Urinary bladder (tissue), 3 donors: ENCODE measurements at regions not wholly inside any gene's neighbourhood (a gene's known extent, or its start where the extent isn't known, plus 50 kb on each side); places are given as distances from the start of the nearest gene placed in this dataset.
A peak's percentile ranks its signal among the peaks of the same experiment; 100 is the strongest.
"Not testable (repeated sequence)": the region's sequence is repeated elsewhere in the genome, so short reads cannot be mapped to it uniquely, and the experiment has no call there.

Source experiments
- DNase-seq: peaks from one replicate; pipeline ENCODE4 v3.0.0-alpha.2; 2015; ENCODE audit errors: extremely low spot score
- H3K27ac ChIP-seq: one replicate; pipeline ENCODE4 v1.5.1; 2013; ENCODE audit warnings: low read depth, mild to moderate bottlenecking, moderate library complexity
- H3K36me3 ChIP-seq: one replicate; pipeline ENCODE4 v1.6.1; 2013; ENCODE audit warnings: mild to moderate bottlenecking, moderate library complexity; ENCODE audit not compliant: insufficient read depth
- H3K4me1 ChIP-seq: one replicate; pipeline ENCODE4 v1.6.1; 2013; ENCODE audit warnings: mild to moderate bottlenecking, moderate library complexity; ENCODE audit not compliant: insufficient read depth
- H3K4me3 ChIP-seq: one replicate; pipeline ENCODE4 v1.5.1; 2013; ENCODE audit warnings: low read depth, low read length
- WGBS: extraction: QIAGEN DNeasy Blood & Tissue Kit; methylation state at CpG from one replicate; pipeline ENCODE4 v1.1.7; 2013; 5-methylcytosine and 5-hydroxymethylcytosine counted together
- donor health status: healthy with polysubstance abuse.
- donor health status: healthy.

DNA sequence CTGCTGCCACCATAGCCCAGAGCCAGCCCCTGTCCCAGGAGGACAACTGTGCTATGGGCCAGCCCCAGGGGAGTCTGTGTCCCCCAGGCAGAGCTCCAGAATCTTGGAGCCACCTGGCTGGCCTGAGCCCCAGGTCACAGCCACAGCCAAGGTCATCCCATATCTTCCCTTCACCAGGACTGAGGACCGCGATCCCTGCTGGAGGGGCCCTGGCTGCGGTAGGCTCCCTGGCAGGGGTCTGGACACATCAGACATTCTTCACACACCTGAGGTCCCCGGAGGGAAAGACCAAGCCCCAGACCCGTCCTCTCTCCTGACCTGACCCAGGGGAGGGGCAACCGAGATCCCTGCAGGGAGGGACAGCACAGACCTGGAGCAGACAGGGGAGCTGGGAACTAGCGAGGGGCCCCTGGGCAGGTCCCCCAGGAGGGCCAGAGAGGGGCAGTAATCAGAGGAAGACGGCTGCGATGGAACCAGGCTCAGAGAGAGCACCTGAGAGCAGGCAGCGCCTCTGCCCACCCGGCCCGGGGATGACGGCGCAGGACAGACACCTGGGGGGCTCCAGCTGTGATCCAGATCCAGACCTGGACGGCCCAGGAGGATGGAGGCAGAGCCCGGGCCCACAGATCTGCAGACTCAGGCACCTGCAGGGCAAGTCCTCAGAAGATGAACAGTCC is 103.2 kb upstream of the EIF5 start:
- Histone ChIP-seq H3K4me3 (no peak overlapping the region), H3K27ac (no peak overlapping the region), H3K36me3 (no peaks in the 10 kb centered on the region), H3K4me1 (no peaks in the 10 kb centered on the region)
- no peak for DNase-seq
- 83% methylated on average over 16 of the region's 16 CpGs for WGBS

DNA sequence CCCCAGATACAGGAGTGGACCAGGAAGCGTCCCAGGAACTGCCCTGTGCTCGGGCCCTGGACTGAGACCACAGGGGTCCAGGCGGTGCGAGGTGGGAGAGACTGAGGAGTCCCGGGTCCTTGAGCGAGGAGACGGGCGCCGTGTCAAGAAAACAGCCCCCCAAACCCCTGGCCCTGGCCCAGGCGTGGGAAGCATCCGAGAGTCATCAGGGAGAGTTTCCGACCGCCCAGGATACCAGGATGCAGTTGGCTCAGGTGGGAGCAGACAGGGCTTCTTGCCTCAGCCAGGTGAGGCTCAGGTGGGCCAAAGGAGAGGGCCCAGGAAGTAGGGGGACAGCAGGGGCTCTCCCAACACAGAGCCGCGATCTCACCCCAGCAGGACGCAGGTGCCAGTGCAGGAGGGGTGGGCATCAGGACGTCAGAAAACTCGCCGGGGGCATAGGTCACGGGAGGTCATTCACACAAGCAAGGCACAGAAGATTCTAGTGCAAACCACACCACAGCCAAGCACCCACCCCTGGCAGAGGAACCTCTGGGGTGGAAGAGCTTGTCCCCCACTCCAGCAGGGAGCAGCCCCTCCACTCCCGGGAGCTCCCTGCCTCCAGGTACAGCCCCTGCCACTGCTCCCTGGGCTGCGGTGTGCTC is 102.5 kb upstream of the EIF5 start:
- Histone ChIP-seq H3K27ac (no peak overlapping the region), H3K36me3 (no peaks in the 10 kb centered on the region), H3K4me1 (no peaks in the 10 kb centered on the region), H3K4me3 (no peak overlapping the region)
- 95% methylated on average over 22 of the region's 22 CpGs for WGBS
- no peak for DNase-seq

DNA sequence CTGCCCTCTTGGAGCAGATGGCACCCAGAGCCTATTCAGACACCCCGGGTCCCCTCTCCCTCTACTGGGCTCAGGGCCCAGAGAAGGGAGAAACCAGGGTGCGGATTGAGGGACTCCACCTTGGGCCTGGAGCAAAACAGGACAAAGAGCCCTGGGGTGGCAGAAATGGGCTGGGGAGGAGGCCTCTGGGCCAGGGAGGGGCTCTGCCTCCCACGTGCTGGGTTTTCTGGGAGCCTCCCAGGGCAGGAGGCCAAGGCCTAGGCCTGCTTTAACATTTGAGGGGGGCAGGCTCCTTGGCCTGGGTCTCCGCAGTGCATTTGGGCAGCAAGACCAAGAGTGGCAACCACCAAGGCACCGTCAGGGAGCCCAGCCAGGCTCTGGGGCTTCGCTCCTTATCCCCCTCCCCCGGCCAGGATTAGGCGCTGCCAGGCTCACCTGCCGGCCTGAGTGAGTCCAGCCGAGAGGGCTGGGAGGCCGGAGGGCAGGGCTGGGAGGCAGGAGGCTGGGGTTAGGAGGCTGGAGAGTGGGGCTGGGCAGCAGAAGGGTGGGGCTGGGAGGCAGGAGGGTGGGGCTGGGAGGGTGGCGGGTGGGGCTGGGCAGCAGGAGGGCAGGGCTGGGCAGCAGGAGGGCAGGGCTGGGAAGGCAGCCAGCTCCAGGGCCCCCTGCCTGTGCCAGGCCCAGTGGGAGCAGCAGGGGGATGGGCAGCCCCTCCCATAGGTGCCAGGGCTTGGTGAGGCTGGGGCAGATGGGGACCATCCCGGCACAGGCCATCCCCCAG is 101.8 kb upstream of the EIF5 start:
- no peaks in the 10 kb centered on the region for H3K4me1 ChIP-seq
- no peaks in the 10 kb centered on the region for H3K36me3 ChIP-seq
- no peak overlapping the region for H3K4me3 ChIP-seq
- no peak overlapping the region for H3K27ac ChIP-seq
- 77% methylated on average over 13 of the region's 13 CpGs for WGBS
- DNase-seq = no peak

DNA sequence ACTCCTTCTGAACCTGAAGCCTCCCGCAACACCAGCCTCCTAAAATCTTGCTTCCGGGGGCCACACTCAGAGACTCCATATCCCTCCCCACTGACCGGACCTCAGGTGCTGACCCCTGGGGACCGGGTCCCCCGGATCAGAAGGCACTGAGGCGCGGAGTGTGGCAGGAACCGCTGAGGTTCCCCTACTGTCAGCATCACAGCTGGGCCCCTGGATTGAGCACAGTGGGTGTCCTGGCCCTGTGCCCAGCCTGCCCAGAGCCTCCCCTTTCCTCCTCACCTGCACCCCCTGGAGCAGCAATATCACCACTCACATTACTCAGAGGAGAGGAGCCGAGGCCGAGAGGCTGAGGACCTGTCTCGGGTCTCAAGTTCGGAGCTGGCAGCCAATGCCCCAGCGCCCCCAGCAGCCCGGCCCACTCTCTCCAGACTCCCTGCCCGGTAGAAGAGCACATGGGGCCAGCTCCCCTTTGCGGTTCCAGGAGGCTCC is 101.2 kb upstream of the EIF5 start:
- no peak for DNase-seq
- H3K4me1 ChIP-seq = no peaks in the 10 kb centered on the region
- H3K36me3 ChIP-seq = no peaks in the 10 kb centered on the region
- 84% methylated on average over 16 of the region's 16 CpGs for WGBS
- H3K27ac ChIP-seq = no peak overlapping the region
- no peak overlapping the region for H3K4me3 ChIP-seq

DNA sequence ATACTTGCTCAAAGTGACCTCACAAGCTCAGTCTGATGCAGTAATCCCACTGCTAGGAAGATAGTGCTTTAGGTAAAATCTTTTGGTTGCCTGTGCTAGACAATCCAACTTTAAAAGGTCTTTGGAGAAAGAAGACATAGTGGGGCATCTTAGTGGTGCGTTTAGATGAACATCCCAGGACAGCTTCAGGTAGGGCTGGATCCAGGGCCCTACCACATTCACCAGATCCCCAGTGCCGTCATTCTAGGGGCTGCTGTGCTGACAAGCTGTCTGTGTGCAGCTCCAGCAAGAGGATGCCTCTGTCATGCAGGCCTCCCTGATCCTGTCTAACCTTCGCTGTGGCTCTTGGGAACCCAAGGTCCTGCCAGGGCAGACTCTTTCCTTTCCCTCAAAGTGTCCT is 100.7 kb upstream of the EIF5 start:
- Histone ChIP-seq H3K36me3 (no peaks in the 10 kb centered on the region), H3K4me3 (no peak overlapping the region), H3K27ac (no peak overlapping the region), H3K4me1 (no peaks in the 10 kb centered on the region)
- 96% methylated on average over 3 of the region's 3 CpGs for WGBS
- DNase-seq = no peak

DNA sequence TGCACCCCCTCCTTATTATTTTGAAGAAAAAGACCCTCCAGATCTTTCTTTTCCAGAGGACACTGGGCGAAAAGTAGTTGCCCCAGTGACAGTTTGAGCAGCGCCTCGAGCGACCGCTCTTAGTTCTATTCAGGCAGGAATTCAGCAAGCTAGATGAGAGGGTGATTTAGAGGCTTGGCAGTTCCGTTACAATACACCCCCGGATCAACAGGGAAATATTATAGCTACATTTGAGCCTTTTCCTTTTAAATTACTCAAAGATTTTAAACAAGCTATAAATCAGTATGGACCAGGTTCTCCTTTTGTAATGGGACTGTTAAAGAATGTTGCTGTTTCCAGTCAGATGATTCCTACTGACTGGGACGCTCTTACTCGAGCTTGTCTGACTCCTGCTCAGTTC is 99.2 kb upstream of the EIF5 start:
- H3K36me3 ChIP-seq, DNase-seq, H3K4me3 ChIP-seq, H3K4me1 ChIP-seq, H3K27ac ChIP-seq: not testable (repeated sequence)
- 33% methylated on average over 9 of the region's 9 CpGs for WGBS

DNA sequence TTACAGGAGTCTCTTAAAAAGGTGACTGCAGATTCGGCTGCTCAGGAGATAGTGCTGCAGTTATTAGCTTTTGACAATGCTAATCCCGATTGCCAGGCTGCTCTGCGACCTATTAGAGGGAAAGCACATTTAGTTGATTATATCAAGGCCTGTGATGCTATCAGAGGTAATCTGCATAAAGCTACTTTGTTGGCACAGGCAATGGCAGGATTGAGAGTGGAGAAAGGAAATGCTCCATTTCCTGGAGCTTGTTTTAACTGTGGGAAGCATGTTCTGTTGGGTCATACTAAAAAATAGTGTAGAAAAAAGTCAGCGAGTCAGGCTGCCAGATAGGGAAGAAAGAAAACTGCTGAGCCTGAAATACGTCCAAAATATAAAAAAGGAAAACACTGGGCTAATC is 98.5 kb upstream of the EIF5 start:
- H3K27ac ChIP-seq = not testable (repeated sequence)

DNA sequence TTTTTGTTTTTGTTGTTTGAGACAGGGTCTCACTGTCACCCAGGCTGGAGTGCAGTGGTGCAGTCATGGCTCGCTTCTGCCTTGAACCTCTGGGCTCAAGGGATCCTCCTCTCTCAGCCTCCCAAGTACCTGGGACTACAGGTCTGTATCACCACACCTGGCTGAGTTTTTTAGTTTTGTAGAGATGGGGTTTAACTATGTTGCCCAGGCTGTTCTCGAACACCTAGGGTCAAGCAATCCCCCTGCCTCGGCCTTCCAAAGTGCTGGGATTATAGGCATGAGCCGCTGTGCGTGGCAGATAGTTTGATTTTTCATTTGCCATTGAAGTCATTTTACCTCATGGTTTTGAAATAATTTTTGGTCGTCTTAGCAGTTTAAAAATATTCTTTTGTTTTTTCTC is 94.3 kb upstream of the EIF5 start:
- H3K4me3 ChIP-seq = no peak overlapping the region
- no peak overlapping the region for H3K27ac ChIP-seq
- no peaks in the 10 kb centered on the region for H3K4me1 ChIP-seq
- 90% methylated on average over 6 of the region's 6 CpGs for WGBS
- DNase-seq = no peak
- no peaks in the 10 kb centered on the region for H3K36me3 ChIP-seq

More for the DNA sequence above, 98.5 kb upstream of the EIF5 start:
- not testable (repeated sequence) for DNase-seq, H3K36me3 ChIP-seq, H3K4me1 ChIP-seq, H3K4me3 ChIP-seq
- WGBS = 23% methylated on average over 5 of the region's 5 CpGs

DNA sequence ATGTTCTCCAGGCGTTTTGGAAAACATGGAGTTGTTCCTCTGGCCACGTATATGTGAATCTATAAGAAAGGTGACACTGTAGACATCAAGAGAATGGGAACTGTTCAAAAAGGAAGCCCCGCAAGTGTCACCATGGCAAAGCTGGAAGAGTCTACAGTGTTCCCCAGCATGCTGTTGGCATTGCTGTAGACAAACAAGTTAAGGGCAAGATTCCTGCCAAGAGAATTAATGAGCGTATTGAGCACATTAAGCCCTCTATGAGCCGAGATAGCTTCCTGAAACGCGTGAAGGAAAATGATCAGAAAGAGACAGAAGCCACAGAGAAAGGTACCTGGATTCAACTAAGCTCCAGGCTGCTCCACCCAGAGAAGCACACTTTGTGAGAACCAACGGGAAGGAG is 92.5 kb upstream of the EIF5 start:
- 92% methylated on average over 8 of the region's 8 CpGs for WGBS
- no peak overlapping the region for H3K27ac ChIP-seq
- no peaks in the 10 kb centered on the region for H3K36me3 ChIP-seq
- no peak overlapping the region for H3K4me3 ChIP-seq
- no peak for DNase-seq
- no peaks in the 10 kb centered on the region for H3K4me1 ChIP-seq

DNA sequence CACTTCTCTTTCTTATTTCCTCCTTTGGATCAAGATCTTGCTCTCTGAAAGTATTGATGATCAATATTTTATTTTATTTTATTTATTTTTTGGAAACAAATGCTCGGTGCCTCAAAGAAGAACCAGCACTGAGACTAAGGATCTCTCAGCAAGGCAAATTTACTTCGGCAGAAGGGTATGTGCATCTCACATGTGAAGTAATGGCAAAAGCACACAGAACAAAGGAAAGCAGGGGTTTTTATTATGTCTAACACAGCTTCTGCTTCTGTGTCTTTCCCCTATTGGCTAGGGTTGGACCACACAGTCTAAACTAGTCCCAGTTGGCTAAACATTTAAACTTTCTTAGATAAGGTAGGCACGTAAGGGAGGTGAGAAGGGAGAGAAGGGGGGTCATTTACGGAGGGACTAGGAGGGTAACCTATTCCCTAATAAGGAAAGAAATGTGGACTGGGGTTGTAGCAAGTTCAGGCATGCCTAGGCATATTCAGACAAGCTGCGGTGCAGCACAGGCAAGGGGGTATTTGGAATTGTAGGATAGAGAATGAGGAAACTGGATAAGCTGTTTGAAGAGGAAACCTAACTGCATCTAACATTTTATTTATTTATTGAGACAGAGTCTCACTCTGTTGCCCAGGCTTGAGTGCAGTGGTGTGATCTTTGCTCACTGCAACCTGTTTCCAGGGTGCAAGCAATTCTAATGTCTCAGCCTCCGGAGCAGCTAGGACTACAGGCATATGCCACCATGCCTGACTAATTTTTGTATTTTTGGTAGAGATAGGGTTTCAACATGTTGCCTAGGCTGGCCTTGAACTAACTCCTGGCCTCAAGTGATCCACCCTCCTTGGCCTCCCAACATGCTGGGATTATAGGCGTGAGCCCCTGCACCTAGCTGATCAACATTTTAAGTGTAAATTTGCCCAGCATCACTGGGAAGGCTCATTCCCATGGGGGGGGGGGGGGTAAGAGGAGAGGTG is 90.0 kb upstream of the EIF5 start:
- H3K27ac ChIP-seq = no peak overlapping the region

DNA sequence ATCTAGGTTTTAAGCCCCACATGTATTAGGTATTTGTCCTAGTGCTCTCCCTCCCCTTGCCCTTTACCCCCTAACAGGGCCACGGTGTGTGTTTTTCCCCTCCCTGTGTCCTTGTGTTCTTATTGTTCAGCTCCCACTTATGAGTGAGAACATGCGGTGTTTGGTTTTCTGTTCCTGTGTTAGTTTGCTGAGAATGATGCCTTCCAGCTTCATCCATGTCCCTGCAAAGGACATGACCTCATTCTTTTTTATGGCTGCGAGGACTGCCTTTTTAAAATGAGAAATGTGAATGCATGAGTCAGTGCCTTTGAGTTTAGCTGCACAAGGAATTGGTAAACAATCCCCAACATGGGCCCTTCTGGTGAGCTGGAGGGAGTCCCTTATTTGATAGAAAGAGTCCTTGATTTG is 88.4 kb upstream of the EIF5 start:
- H3K4me1 ChIP-seq, H3K36me3 ChIP-seq, DNase-seq, H3K4me3 ChIP-seq, H3K27ac ChIP-seq: not testable (repeated sequence)
- WGBS = 25% methylated on average over 3 of the region's 3 CpGs

More for the DNA sequence above, 90.0 kb upstream of the EIF5 start:
- DNase-seq = no peak
- no peaks in the 10 kb centered on the region for H3K36me3 ChIP-seq
- H3K4me3 ChIP-seq = no peak overlapping the region
- H3K4me1 ChIP-seq = no peaks in the 10 kb centered on the region
- 83% methylated on average over 7 of the region's 7 CpGs for WGBS

DNA sequence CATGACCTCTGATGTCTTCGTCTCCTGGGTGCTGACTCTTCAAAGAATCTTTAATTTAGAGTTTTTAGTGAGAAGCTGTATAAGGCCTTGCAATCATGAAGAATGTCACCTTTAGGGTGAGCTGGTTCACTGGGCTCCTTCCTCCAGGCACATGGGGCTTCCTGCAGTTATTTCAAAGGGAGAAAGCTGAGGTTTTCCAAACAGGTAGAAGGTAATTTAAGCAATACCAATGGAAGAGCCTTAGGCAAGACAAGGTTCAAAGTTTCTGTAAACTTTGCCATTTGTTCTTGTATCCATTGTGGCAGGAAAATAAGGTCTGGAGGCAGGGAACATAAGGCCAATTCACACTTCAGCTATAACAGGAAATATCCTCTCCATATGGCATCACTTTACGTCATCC is 88.0 kb upstream of the EIF5 start:
- H3K4me3 ChIP-seq = no peak overlapping the region
- H3K27ac ChIP-seq = peak overlapping the region; percentile 71
- no peaks in the 10 kb centered on the region for H3K4me1 ChIP-seq
- 18% methylated on average over 2 of the region's 2 CpGs for WGBS
- DNase-seq = no peak
- H3K36me3 ChIP-seq = no peaks in the 10 kb centered on the region

DNA sequence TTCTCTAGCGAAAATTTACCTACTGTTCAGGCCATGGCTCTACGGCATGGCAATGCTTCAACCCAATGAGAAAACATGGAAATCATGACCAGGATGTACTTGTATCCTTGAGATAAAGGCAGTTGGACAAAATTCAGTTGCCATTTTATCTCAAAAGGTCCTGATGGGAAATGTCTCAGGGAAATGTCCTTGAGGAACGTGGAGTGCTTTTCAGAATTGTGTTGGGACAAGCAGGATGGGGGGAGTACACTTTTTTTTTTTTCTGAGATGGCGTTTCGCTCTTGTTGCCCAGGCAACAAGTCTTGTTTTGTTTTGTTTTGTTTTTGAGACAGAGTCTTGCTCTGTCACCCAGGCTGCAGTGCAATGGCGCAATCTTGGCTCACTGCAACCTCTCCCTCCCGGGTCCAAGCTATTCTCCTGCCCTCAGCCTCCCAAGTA is 86.8 kb upstream of the EIF5 start:
- WGBS = 83% methylated on average over 7 of the region's 7 CpGs
- DNase-seq = no peak
- Histone ChIP-seq H3K36me3 (no peaks in the 10 kb centered on the region), H3K27ac (no peak overlapping the region), H3K4me1 (no peaks in the 10 kb centered on the region), H3K4me3 (no peak overlapping the region)
